ENCODE measurements at regions not wholly inside any gene's neighbourhood (a gene's known extent, or its start where the extent isn't known, plus 50 kb on each side); places are given as distances from the start of the nearest gene placed in this dataset.

DNA sequence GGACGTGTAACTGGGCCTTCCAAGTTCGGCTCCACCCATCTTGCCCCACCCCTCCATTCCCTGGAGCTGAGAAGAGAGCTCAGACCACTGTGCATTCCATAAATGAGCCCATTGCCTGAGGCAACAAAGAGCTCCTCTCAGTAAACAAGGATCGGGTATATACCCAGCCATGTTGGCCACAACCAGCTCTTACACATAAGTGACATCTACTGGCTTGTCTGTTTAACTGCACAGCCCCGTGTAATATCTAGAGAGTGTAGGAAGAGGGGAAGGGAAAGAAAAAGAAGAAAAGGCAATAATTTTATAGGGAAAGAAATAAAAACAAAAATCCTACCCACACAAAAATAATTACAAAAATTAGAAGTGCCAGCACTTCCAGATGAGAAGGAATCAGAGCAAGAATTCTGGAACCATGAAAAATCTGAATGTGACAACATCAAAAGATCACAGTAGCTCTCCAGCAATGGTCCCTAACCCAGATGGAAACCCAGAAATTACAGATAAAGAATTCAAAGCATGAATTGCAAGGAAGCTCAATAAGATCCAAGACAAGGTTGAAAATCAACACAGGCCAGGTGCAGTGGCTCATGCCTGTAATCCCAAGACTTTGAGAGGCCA is 308.1 kb downstream of the RPAP3 start:
- Histone ChIP-seq H3K9me3 (ENCODE audit: control insufficient read depth, low read length) (no peaks in the 10 kb centered on the region), H3K27me3 (ENCODE audit: control insufficient read depth in 1 of 2, insufficient read depth in 1 of 2, low read length in 2 of 2) (peaks cover 0 to 1% of the 10 kb centered on the region in 2 experiments), H4K8ac (ENCODE audit: low read length) (no peak overlapping the region), H2AK5ac (ENCODE audit: low read length, severe bottlenecking) (no peak overlapping the region), H3K14ac (ENCODE audit: low read length in 2 of 2) (no peak overlapping the region), H3K18ac (ENCODE audit: low read depth in 1 of 2, low read length in 2 of 2) (no peak overlapping the region), H2BK12ac (ENCODE audit: low read length in 2 of 2) (no peak overlapping the region), H3K4me1 (ENCODE audit: control insufficient read depth, insufficient read depth, low read depth, low read length) (peaks cover 1% of the 10 kb centered on the region), H2AFZ (ENCODE audit: low read depth, low read length) (no peak overlapping the region), H3K4me3 (ENCODE audit: insufficient read depth in 1 of 2, low read depth in 1 of 2, low read length in 2 of 2) (no peak overlapping the region), H3K23ac (ENCODE audit: low read length in 2 of 2) (no peak overlapping the region), H3K27ac (ENCODE audit: low read length, poor library complexity, severe bottlenecking) (no peak overlapping the region), H2BK15ac (ENCODE audit: low read depth, poor library complexity, severe bottlenecking) (no peak overlapping the region), H3K9ac (ENCODE audit: low read length) (no peak overlapping the region), H3K36me3 (ENCODE audit: control insufficient read depth in 1 of 2, insufficient read depth in 2 of 2, low read depth in 1 of 2, low read length in 2 of 2) (no peaks in the 10 kb centered on the region), H2BK120ac (ENCODE audit: low read depth, low read length) (no peak overlapping the region), H3K4ac (ENCODE audit: low read depth in 1 of 2, low read length in 2 of 2) (no peak overlapping the region), H3K79me1 (replicated peaks; ENCODE audit: low read length, poor library complexity, severe bottlenecking) (no peaks in the 10 kb centered on the region), H3K4me2 (ENCODE audit: low read length, poor library complexity, severe bottlenecking) (no peak overlapping the region), H2BK5ac (ENCODE audit: low read depth, low read length, poor library complexity, severe bottlenecking) (no peak overlapping the region), H4K91ac (ENCODE audit: low read length) (no peak overlapping the region)
- peak; percentile 64 for DNase-seq
- WGBS = 36% methylated on average over 2 of the region's 4 CpGs

DNA sequence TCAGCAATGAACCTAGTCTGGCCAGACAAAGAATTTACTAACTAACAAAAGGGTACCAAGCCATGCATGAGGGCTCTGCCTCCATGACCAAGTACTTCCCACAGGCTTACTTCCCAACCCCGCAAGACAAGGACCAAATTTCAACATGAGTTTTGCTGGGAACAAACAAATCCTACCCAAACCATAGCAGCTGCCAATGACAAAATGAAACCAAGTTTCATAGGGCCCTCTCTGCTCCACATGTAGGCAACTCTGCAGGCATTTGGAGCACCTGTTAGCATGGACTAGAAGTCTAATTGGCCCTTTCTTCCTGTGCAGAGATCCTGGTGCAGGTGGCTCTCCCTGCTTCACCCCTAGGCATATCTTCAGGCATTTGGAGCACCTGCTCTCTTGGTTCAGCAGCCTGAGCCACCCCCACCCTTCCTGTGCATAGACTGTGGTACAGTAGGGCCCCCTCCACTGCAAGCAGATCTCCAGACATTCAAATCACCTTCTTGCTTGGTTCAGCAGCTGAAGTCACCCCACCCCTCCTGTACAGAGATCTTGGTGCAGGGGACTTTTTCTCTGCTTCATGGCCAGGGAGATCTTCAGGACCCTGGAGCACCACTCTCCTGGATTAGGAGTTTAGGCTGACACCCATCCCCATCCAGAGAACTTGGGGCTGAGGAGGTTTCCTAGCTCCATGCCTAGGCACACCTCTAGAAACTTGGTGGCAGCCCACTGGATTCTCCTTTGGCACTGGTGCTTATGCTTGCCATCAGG is 308.7 kb downstream of the RPAP3 start:
- no peak overlapping the region for H4K8ac ChIP-seq (ENCODE audit: low read length)
- H3K18ac ChIP-seq (ENCODE audit: low read depth in 1 of 2, low read length in 2 of 2) = no peak overlapping the region
- no peak overlapping the region for H3K27ac ChIP-seq (ENCODE audit: low read length, poor library complexity, severe bottlenecking)
- no peaks in the 10 kb centered on the region for H3K27me3 ChIP-seq (ENCODE audit: control insufficient read depth in 1 of 2, insufficient read depth in 1 of 2, low read length in 2 of 2)
- no peak overlapping the region for H2BK12ac ChIP-seq (ENCODE audit: low read length in 2 of 2)
- DNase-seq = no peak
- H4K91ac ChIP-seq (ENCODE audit: low read length) = no peak overlapping the region
- no peak overlapping the region for H3K4ac ChIP-seq (ENCODE audit: low read depth in 1 of 2, low read length in 2 of 2)
- H2BK5ac ChIP-seq (ENCODE audit: low read depth, low read length, poor library complexity, severe bottlenecking) = no peak overlapping the region
- no peak overlapping the region for H3K4me2 ChIP-seq (ENCODE audit: low read length, poor library complexity, severe bottlenecking)
- no peak overlapping the region for H3K14ac ChIP-seq (ENCODE audit: low read length in 2 of 2)
- WGBS = 92% methylated on average over 1 of the region's 1 CpG
- peak overlapping the region; percentile 13 for H2AK5ac ChIP-seq (ENCODE audit: low read length, severe bottlenecking)
- H3K36me3 ChIP-seq (ENCODE audit: control insufficient read depth in 1 of 2, insufficient read depth in 2 of 2, low read depth in 1 of 2, low read length in 2 of 2) = no peaks in the 10 kb centered on the region
- H3K9ac ChIP-seq (ENCODE audit: low read length) = no peak overlapping the region
- H3K4me3 ChIP-seq (ENCODE audit: insufficient read depth in 1 of 2, low read depth in 1 of 2, low read length in 2 of 2) = no peak overlapping the region
- no peaks in the 10 kb centered on the region for H3K79me1 ChIP-seq (replicated peaks; ENCODE audit: low read length, poor library complexity, severe bottlenecking)
- H2BK15ac ChIP-seq (ENCODE audit: low read depth, poor library complexity, severe bottlenecking) = no peak overlapping the region
- H3K9me3 ChIP-seq (ENCODE audit: control insufficient read depth, low read length) = no peaks in the 10 kb centered on the region
- peaks cover 1% of the 10 kb centered on the region for H3K4me1 ChIP-seq (ENCODE audit: control insufficient read depth, insufficient read depth, low read depth, low read length)
- no peak overlapping the region for H2BK120ac ChIP-seq (ENCODE audit: low read depth, low read length)
- H2AFZ ChIP-seq (ENCODE audit: low read depth, low read length) = no peak overlapping the region
- no peak overlapping the region for H3K23ac ChIP-seq (ENCODE audit: low read length in 2 of 2)

DNA sequence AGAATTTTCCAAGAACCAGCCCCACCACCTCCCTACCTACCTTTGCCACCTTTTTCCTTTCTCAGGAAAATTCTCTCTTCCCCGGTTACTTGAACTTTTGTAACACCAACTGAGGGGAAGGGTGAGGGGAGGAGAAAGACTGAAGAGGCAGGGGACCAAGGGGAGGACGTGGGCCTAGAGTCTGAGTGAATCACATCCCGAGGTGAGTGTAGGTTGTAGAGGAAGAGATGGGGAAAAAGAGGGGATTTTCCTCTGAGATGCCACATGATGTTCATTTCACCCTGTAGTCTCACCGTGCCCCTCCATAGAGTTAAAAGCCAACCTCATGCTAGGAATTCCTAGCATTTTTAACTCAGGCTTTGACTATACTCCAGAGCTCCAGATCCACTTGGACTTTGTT is 311.8 kb downstream of the RPAP3 start:
- Histone ChIP-seq H3K14ac (ENCODE audit: low read length in 2 of 2) (no peak overlapping the region), H2AK5ac (ENCODE audit: low read length, severe bottlenecking) (no peak overlapping the region), H3K36me3 (ENCODE audit: control insufficient read depth in 1 of 2, insufficient read depth in 2 of 2, low read depth in 1 of 2, low read length in 2 of 2) (no peaks in the 10 kb centered on the region), H2AFZ (ENCODE audit: low read depth, low read length) (no peak overlapping the region), H2BK12ac (ENCODE audit: low read length in 2 of 2) (no peak overlapping the region), H3K4me1 (ENCODE audit: control insufficient read depth, insufficient read depth, low read depth, low read length) (peaks cover 6% of the 10 kb centered on the region), H2BK5ac (ENCODE audit: low read depth, low read length, poor library complexity, severe bottlenecking) (no peak overlapping the region), H3K4ac (ENCODE audit: low read depth in 1 of 2, low read length in 2 of 2) (no peak overlapping the region), H4K91ac (ENCODE audit: low read length) (no peak overlapping the region), H3K79me1 (replicated peaks; ENCODE audit: low read length, poor library complexity, severe bottlenecking) (no peaks in the 10 kb centered on the region), H3K4me3 (ENCODE audit: insufficient read depth in 1 of 2, low read depth in 1 of 2, low read length in 2 of 2) (no peak overlapping the region), H3K27me3 (ENCODE audit: control insufficient read depth in 1 of 2, insufficient read depth in 1 of 2, low read length in 2 of 2) (peaks cover 0 to 1% of the 10 kb centered on the region in 2 experiments), H2BK15ac (ENCODE audit: low read depth, poor library complexity, severe bottlenecking) (no peak overlapping the region), H3K9ac (ENCODE audit: low read length) (no peak overlapping the region), H3K4me2 (ENCODE audit: low read length, poor library complexity, severe bottlenecking) (no peak overlapping the region), H3K27ac (ENCODE audit: low read length, poor library complexity, severe bottlenecking) (no peak overlapping the region), H3K23ac (ENCODE audit: low read length in 2 of 2) (no peak overlapping the region), H3K9me3 (ENCODE audit: control insufficient read depth, low read length) (no peaks in the 10 kb centered on the region), H2BK120ac (ENCODE audit: low read depth, low read length) (no peak overlapping the region), H4K8ac (ENCODE audit: low read length) (no peak overlapping the region), H3K18ac (ENCODE audit: low read depth in 1 of 2, low read length in 2 of 2) (no peak overlapping the region)
- no peak for DNase-seq
- WGBS = 82% methylated on average over 3 of the region's 4 CpGs

DNA sequence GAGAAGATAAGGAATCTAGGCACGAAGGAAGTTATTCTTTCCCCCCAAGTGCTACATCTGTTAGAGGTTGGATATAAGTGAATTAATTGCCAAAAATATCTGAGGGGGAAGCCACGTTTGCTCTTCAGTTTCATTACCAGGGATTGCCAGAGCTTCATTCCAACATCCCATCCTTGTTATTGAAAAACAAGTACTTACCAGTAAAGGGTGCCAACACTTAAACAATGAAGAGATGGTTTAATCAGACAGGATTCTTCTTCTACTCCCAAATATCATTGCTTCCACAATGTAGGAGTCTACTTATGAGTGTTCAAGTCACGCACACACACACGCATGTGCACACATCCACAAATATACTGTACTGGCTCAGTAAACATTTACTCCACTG is 312.4 kb downstream of the RPAP3 start:
- WGBS = no CpG with 5 or more reads among the region's 4 CpGs
- no peak for DNase-seq

More for the DNA sequence above, 312.4 kb downstream of the RPAP3 start:
- Histone ChIP-seq H2AFZ (ENCODE audit: low read depth, low read length) (no peak overlapping the region), H3K27ac (ENCODE audit: low read length, poor library complexity, severe bottlenecking) (peak overlapping the region; percentile 40), H3K4me3 (ENCODE audit: insufficient read depth in 1 of 2, low read depth in 1 of 2, low read length in 2 of 2) (no peak overlapping the region), H3K79me1 (replicated peaks; ENCODE audit: low read length, poor library complexity, severe bottlenecking) (no peaks in the 10 kb centered on the region), H4K8ac (ENCODE audit: low read length) (no peak overlapping the region), H3K18ac (ENCODE audit: low read depth in 1 of 2, low read length in 2 of 2) (no peak overlapping the region), H2BK120ac (ENCODE audit: low read depth, low read length) (no peak overlapping the region), H3K9ac (ENCODE audit: low read length) (peak overlapping the region; percentile 20), H3K4ac (ENCODE audit: low read depth in 1 of 2, low read length in 2 of 2) (no peak overlapping the region), H2AK5ac (ENCODE audit: low read length, severe bottlenecking) (no peak overlapping the region), H3K9me3 (ENCODE audit: control insufficient read depth, low read length) (no peaks in the 10 kb centered on the region), H3K36me3 (ENCODE audit: control insufficient read depth in 1 of 2, insufficient read depth in 2 of 2, low read depth in 1 of 2, low read length in 2 of 2) (no peaks in the 10 kb centered on the region), H3K4me1 (ENCODE audit: control insufficient read depth, insufficient read depth, low read depth, low read length) (peaks cover 6% of the 10 kb centered on the region), H4K91ac (ENCODE audit: low read length) (no peak overlapping the region), H2BK5ac (ENCODE audit: low read depth, low read length, poor library complexity, severe bottlenecking) (no peak overlapping the region), H3K14ac (ENCODE audit: low read length in 2 of 2) (no peak overlapping the region), H3K4me2 (ENCODE audit: low read length, poor library complexity, severe bottlenecking) (no peak overlapping the region), H3K23ac (ENCODE audit: low read length in 2 of 2) (no peak overlapping the region), H3K27me3 (ENCODE audit: control insufficient read depth in 1 of 2, insufficient read depth in 1 of 2, low read length in 2 of 2) (peaks cover 5 to 8% of the 10 kb centered on the region in 2 experiments), H2BK15ac (ENCODE audit: low read depth, poor library complexity, severe bottlenecking) (no peak overlapping the region), H2BK12ac (ENCODE audit: low read length in 2 of 2) (no peak overlapping the region)
